ENCODE measurements at regions not wholly inside any gene's neighbourhood (a gene's known extent, or its start where the extent isn't known, plus 50 kb on each side); places are given as distances from the start of the nearest gene placed in this dataset.
"Not testable (repeated sequence)": the region's sequence is repeated elsewhere in the genome, so short reads cannot be mapped to it uniquely, and the experiment has no call there.

DNA sequence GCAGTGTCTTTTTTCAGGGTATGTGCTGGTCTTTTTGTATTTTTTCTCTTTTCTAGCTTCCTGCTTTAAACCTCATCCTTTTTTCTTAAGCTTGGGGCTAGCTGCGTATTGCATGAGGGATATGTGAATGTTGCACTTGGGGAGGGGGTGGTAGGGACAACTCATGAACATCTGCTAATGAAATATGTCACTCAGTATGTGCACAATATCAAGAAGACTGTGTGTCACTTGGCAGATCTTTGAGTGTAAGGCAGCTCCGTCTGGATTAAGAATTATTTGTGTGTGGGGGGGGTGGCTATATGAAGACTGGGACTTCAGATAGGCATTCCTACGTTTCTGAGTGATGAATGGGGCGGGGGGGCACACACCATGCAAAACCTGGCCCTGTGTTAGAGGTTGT lies 170.4 kb upstream of the CACNA1E start:
- Mint-ChIP-seq H3K9me3 (no peaks in the 10 kb centered on the region), H3K27me3 (peaks cover 75% of the 10 kb centered on the region), H3K4me1 (peaks cover under 1% of the 10 kb centered on the region), H3K36me3 (ENCODE audit: insufficient read depth) (peaks cover 4% of the 10 kb centered on the region), H3K4me3 (no peak overlapping the region), H3K27ac (ENCODE audit: low read depth) (no peak overlapping the region)
- ATAC-seq (replicated peaks; ENCODE audit: extremely low read depth, poor library complexity, severe bottlenecking) (no peak), DNase-seq (ENCODE audit: low spot score in 2 of 2) (no peak)

GRCh38 chr1:181313466-181313865 lies 169.9 kb upstream of the CACNA1E start:
- ATAC-seq (replicated peaks; ENCODE audit: extremely low read depth, poor library complexity, severe bottlenecking) (no peak), DNase-seq (ENCODE audit: low spot score in 2 of 2) (no peak)
- Mint-ChIP-seq H3K27ac (ENCODE audit: low read depth) (no peak overlapping the region), H3K9me3 (no peaks in the 10 kb centered on the region), H3K27me3 (peaks cover 75% of the 10 kb centered on the region), H3K4me3 (no peak overlapping the region), H3K36me3 (ENCODE audit: insufficient read depth) (peaks cover 4% of the 10 kb centered on the region), H3K4me1 (peaks cover 6% of the 10 kb centered on the region)

GRCh38 chr1:181314010-181314409 lies 169.3 kb upstream of the CACNA1E start:
- ATAC-seq (replicated peaks; ENCODE audit: extremely low read depth, poor library complexity, severe bottlenecking) = no peak
- DNase-seq (ENCODE audit: low spot score in 2 of 2) = no peak
- Mint-ChIP-seq H3K9me3 (no peaks in the 10 kb centered on the region), H3K27me3 (peaks cover 75% of the 10 kb centered on the region), H3K4me3 (no peak overlapping the region), H3K4me1 (peaks cover 11% of the 10 kb centered on the region), H3K36me3 (ENCODE audit: insufficient read depth) (peaks cover 4% of the 10 kb centered on the region), H3K27ac (ENCODE audit: low read depth) (no peak overlapping the region)

DNA sequence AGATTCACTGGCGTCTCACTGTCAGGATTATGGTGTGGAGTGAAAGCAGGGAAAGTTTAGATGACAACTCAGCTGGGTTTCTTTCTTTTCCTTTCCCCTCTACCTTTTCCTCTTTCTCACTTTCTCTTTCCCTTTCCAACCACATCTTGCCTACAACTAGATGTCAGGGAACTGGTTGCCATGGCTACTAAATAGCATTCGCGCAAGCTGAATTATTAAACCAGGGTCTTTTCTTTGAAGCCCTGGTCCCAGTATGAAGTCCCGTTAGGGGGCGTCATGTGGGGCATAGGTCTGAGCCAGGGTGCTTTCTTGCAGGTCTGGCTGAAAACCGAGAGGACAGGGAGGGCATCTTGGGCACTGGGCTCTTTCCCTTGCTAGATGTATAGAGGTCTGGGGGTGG lies 168.4 kb upstream of the CACNA1E start:
- no peak for DNase-seq (ENCODE audit: low spot score in 2 of 2)
- Mint-ChIP-seq H3K4me1 (peaks cover 11% of the 10 kb centered on the region), H3K36me3 (ENCODE audit: insufficient read depth) (peaks cover 4% of the 10 kb centered on the region), H3K27me3 (peaks cover 80% of the 10 kb centered on the region), H3K4me3 (no peak overlapping the region), H3K27ac (ENCODE audit: low read depth) (no peak overlapping the region), H3K9me3 (no peaks in the 10 kb centered on the region)
- no peak for ATAC-seq (replicated peaks; ENCODE audit: extremely low read depth, poor library complexity, severe bottlenecking)

GRCh38 chr1:181317261-181317930 lies 165.9 kb upstream of the CACNA1E start:
- H3K36me3 Mint-ChIP-seq (ENCODE audit: insufficient read depth) = peaks cover 3% of the 10 kb centered on the region
- ATAC-seq (replicated peaks; ENCODE audit: extremely low read depth, poor library complexity, severe bottlenecking) (no peak), DNase-seq (ENCODE audit: low spot score in 2 of 2) (no peak)

GRCh38 chr1:181318022-181318857 lies 165.1 kb upstream of the CACNA1E start:
- ATAC-seq (replicated peaks; ENCODE audit: extremely low read depth, poor library complexity, severe bottlenecking) (peak; percentile 28), DNase-seq (ENCODE audit: low spot score in 2 of 2) (no peak)
- Mint-ChIP-seq H3K27me3 (peaks cover 84% of the 10 kb centered on the region), H3K27ac (ENCODE audit: low read depth) (no peak overlapping the region), H3K36me3 (ENCODE audit: insufficient read depth) (peaks cover 2% of the 10 kb centered on the region), H3K4me1 (peaks cover 11% of the 10 kb centered on the region), H3K4me3 (peak overlapping the region; percentile 46), H3K9me3 (no peaks in the 10 kb centered on the region)

More at GRCh38 chr1:181317261-181317930, 165.9 kb upstream of the CACNA1E start:
- peaks cover 11% of the 10 kb centered on the region for H3K4me1 Mint-ChIP-seq
- H3K9me3 Mint-ChIP-seq = no peaks in the 10 kb centered on the region
- H3K27ac Mint-ChIP-seq (ENCODE audit: low read depth) = no peak overlapping the region
- peaks cover 92% of the 10 kb centered on the region for H3K27me3 Mint-ChIP-seq
- peak overlapping the region; percentile 46 for H3K4me3 Mint-ChIP-seq

DNA sequence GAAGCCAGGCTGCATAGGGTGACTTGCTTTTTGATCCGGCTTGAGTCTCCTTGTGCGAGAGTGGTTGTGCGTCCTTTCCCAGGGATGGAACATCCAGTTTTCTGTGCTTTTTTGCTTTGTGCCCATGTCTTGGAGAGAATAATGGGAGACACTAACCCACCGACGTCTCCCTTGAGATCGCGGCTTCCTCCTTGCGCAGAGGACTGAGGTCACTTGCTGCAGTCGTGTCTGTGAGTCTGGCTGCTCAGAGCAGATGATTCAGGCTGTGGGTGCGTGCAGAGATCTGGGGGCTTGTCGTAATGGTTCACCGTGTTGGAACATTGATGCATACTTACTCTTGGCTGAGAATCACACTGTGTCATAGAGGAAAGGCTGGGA lies 164.5 kb upstream of the CACNA1E start:
- Mint-ChIP-seq H3K4me1 (peaks cover 11% of the 10 kb centered on the region), H3K36me3 (ENCODE audit: insufficient read depth) (peaks cover 2% of the 10 kb centered on the region), H3K27ac (ENCODE audit: low read depth) (no peak overlapping the region), H3K4me3 (peak overlapping the region; percentile 46), H3K9me3 (no peaks in the 10 kb centered on the region), H3K27me3 (peaks cover 81% of the 10 kb centered on the region)
- ATAC-seq (replicated peaks; ENCODE audit: extremely low read depth, poor library complexity, severe bottlenecking) = no peak
- no peak for DNase-seq (ENCODE audit: low spot score in 2 of 2)

DNA sequence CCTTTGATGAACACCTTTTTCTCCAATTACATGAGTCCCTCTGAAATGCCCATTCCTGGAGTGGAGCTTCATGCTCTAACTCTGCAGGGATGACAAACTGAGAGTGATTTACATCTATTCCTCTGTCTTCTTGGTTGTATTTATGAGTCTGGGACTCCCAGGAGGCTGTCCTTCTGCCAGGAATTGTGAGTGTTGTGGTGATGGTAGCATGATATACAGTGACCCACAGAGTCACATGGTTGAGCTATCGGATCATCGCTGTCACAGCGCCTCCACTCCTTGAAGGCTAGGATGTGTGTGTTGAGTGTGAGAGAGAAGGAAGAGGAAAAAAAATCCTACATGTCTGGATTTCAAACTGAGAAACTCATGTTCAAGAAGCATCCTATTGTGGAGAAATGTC lies 163.4 kb upstream of the CACNA1E start:
- H3K27me3 Mint-ChIP-seq = peaks cover 70% of the 10 kb centered on the region
- no peak for DNase-seq (ENCODE audit: low spot score in 2 of 2)
- H3K4me3 Mint-ChIP-seq = no peak overlapping the region
- H3K27ac Mint-ChIP-seq (ENCODE audit: low read depth) = no peak overlapping the region
- H3K4me1 Mint-ChIP-seq = peaks cover 11% of the 10 kb centered on the region
- peaks cover 2% of the 10 kb centered on the region for H3K36me3 Mint-ChIP-seq (ENCODE audit: insufficient read depth)
- H3K9me3 Mint-ChIP-seq = no peaks in the 10 kb centered on the region
- ATAC-seq (replicated peaks; ENCODE audit: extremely low read depth, poor library complexity, severe bottlenecking) = no peak

GRCh38 chr1:181324797-181325616 lies 158.3 kb upstream of the CACNA1E start:
- no peak overlapping the region for H3K27ac Mint-ChIP-seq (ENCODE audit: low read depth)
- DNase-seq (ENCODE audit: low spot score in 2 of 2) (no peak), ATAC-seq (replicated peaks; ENCODE audit: extremely low read depth, poor library complexity, severe bottlenecking) (peak; percentile 66)
- H3K4me1 Mint-ChIP-seq = no peaks in the 10 kb centered on the region
- H3K4me3 Mint-ChIP-seq = no peak overlapping the region
- no peaks in the 10 kb centered on the region for H3K9me3 Mint-ChIP-seq
- no peaks in the 10 kb centered on the region for H3K36me3 Mint-ChIP-seq (ENCODE audit: insufficient read depth)
- H3K27me3 Mint-ChIP-seq = peaks cover 31% of the 10 kb centered on the region

GRCh38 chr1:181325765-181326164 lies 157.6 kb upstream of the CACNA1E start:
- not testable (repeated sequence) for H3K27ac Mint-ChIP-seq (ENCODE audit: low read depth); H3K4me3 Mint-ChIP-seq; H3K9me3 Mint-ChIP-seq; DNase-seq (ENCODE audit: low spot score in 2 of 2); H3K36me3 Mint-ChIP-seq (ENCODE audit: insufficient read depth); ATAC-seq (replicated peaks; ENCODE audit: extremely low read depth, poor library complexity, severe bottlenecking); H3K4me1 Mint-ChIP-seq
- peaks cover 24% of the 10 kb centered on the region for H3K27me3 Mint-ChIP-seq

DNA sequence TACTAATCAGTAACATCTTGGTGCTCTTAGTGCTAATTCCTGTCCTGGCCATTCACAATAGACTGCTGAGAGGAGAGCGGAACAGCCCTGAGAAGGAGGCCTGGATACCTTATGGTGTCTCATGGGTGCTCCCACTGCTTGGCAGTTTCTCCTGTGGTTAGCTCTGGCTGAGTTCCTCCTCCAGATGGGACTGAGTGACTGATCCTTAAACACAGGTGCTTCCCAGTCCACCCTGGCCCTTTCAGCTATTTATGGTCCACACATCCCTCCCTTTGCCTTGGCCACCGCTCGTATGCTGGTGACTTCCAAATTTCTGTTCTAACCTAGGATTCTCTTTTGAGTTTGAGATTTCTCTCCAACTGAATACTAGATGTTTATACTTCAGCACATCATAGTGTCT lies 157.0 kb upstream of the CACNA1E start:
- Mint-ChIP-seq H3K27ac (ENCODE audit: low read depth) (no peak overlapping the region), H3K4me3 (no peak overlapping the region), H3K27me3 (peaks cover 18% of the 10 kb centered on the region), H3K36me3 (ENCODE audit: insufficient read depth) (no peaks in the 10 kb centered on the region), H3K4me1 (no peaks in the 10 kb centered on the region), H3K9me3 (no peaks in the 10 kb centered on the region)
- no peak for ATAC-seq (replicated peaks; ENCODE audit: extremely low read depth, poor library complexity, severe bottlenecking)
- no peak for DNase-seq (ENCODE audit: low spot score in 2 of 2)

GRCh38 chr1:181327796-181328195 lies 155.5 kb upstream of the CACNA1E start:
- Mint-ChIP-seq H3K27ac (ENCODE audit: low read depth) (no peak overlapping the region), H3K4me1 (no peaks in the 10 kb centered on the region), H3K4me3 (no peak overlapping the region)

More at GRCh38 chr1:181327796-181328195, 155.5 kb upstream of the CACNA1E start:
- Mint-ChIP-seq H3K27me3 (peaks cover 11% of the 10 kb centered on the region), H3K36me3 (ENCODE audit: insufficient read depth) (no peaks in the 10 kb centered on the region), H3K9me3 (no peaks in the 10 kb centered on the region)
- no peak for ATAC-seq (replicated peaks; ENCODE audit: extremely low read depth, poor library complexity, severe bottlenecking)
- no peak for DNase-seq (ENCODE audit: low spot score in 2 of 2)

Measured in central memory CD8-positive, alpha-beta T cell (primary cell).